ENCODE measurements at regions not wholly inside any gene's neighbourhood (a gene's known extent, or its start where the extent isn't known, plus 50 kb on each side); places are given as distances from the start of the nearest gene placed in this dataset.

DNA sequence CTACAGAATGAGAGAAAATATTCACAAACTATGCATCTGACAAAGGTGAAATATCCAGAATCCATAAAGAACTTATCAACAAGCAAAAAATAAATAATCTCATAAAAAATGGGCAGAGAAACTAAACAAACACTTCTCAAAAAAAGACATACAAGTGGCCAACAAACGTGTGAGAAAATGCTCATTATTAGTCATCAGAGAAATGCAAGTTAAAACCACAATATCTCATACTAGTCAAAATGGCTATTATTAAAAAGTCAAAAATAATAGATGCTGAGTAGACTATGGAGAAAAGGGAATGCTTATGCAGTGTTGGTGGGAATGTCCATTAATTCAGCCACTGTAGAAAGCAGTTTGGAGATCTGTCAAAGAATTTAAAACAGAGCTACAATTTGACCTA is 533.3 kb downstream of the TMA16 start:
- no peaks in the 10 kb centered on the region for H3K27me3 Mint-ChIP-seq (ENCODE audit: low read depth, poor library complexity)
- DNase-seq, result no peak
- H3K4me3 Mint-ChIP-seq, result no peak overlapping the region
- H3K9me3 Mint-ChIP-seq, result peaks cover 29% of the 10 kb centered on the region
- no peaks in the 10 kb centered on the region for H3K36me3 Mint-ChIP-seq (ENCODE audit: low read depth)
- TF ChIP-seq, protein P1, sequence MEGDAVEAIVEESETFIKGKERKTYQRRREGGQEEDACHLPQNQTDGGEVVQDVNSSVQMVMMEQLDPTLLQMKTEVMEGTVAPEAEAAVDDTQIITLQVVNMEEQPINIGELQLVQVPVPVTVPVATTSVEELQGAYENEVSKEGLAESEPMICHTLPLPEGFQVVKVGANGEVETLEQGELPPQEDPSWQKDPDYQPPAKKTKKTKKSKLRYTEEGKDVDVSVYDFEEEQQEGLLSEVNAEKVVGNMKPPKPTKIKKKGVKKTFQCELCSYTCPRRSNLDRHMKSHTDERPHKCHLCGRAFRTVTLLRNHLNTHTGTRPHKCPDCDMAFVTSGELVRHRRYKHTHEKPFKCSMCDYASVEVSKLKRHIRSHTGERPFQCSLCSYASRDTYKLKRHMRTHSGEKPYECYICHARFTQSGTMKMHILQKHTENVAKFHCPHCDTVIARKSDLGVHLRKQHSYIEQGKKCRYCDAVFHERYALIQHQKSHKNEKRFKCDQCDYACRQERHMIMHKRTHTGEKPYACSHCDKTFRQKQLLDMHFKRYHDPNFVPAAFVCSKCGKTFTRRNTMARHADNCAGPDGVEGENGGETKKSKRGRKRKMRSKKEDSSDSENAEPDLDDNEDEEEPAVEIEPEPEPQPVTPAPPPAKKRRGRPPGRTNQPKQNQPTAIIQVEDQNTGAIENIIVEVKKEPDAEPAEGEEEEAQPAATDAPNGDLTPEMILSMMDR (IDR thresholded peaks at IDR 0.05), result no peak
- no peak overlapping the region for H3K27ac Mint-ChIP-seq
- no peaks in the 10 kb centered on the region for H3K4me1 Mint-ChIP-seq

DNA sequence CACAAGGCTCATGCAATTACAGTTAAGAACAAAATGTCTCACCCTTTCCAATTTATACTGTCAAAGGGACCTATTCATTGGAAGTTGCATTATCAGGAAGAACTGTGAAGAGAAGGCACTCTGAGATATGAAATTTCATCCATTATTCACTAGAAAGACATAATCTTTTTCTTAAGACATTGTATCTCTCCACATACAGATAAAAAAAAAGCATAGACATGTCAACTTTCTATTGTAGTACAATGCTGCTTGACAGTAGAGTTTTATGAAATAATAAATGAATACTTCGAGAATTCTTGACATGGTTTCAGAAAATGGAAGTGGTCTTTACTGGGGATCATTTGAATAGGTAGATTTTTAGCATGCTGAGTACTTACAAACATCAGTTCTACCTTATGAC is 545.0 kb downstream of the TMA16 start:
- TF ChIP-seq, protein P1 (IDR thresholded peaks at IDR 0.05), result no peak
- no peak overlapping the region for H3K27ac Mint-ChIP-seq
- H3K4me3 Mint-ChIP-seq, result no peak overlapping the region
- H3K36me3 Mint-ChIP-seq (ENCODE audit: low read depth), result no peaks in the 10 kb centered on the region
- peaks cover 23% of the 10 kb centered on the region for H3K9me3 Mint-ChIP-seq
- H3K27me3 Mint-ChIP-seq (ENCODE audit: low read depth, poor library complexity), result peaks cover 2% of the 10 kb centered on the region
- no peaks in the 10 kb centered on the region for H3K4me1 Mint-ChIP-seq
- no peak for DNase-seq

DNA sequence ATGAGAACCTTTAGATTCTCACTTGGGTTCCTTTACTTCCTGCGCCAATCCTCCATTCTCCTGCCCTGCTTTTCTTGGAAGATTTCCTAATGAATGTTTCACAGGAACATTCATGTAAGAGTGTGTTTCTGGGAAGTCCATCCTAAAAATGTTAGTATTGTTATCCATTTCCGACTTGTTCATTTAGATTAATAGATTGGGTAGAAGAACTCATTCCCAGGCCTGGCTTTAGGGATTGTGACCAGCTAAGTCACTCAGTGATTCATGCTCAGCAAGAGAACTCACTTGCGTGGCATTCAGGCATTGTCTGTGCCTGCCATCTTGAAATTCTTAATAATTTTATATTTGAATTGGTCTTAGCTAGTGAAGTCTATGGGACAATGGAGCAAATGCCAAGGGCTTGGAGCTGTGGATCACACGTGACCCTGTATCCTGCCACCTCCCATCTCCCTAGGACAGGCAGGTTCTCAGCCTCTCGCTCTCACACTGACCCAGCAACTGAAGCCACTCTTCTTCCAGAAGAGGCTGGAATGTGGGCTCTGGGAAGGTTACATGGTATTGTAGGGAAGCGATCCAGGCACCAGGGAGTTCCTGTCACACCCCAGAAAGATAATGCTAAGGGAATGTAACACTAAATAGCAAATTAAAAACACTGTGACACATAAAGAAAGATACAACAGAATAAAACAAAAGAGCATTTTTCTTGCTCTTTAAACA is 562.1 kb downstream of the TMA16 start:
- Mint-ChIP-seq H3K4me1 (no peaks in the 10 kb centered on the region), H3K27ac (no peak overlapping the region), H3K4me3 (no peak overlapping the region), H3K27me3 (ENCODE audit: low read depth, poor library complexity) (no peaks in the 10 kb centered on the region), H3K36me3 (ENCODE audit: low read depth) (no peaks in the 10 kb centered on the region), H3K9me3 (no peaks in the 10 kb centered on the region)
- DNase-seq, result no peak
- TF ChIP-seq, protein P1 (IDR thresholded peaks at IDR 0.05), result no peak

DNA sequence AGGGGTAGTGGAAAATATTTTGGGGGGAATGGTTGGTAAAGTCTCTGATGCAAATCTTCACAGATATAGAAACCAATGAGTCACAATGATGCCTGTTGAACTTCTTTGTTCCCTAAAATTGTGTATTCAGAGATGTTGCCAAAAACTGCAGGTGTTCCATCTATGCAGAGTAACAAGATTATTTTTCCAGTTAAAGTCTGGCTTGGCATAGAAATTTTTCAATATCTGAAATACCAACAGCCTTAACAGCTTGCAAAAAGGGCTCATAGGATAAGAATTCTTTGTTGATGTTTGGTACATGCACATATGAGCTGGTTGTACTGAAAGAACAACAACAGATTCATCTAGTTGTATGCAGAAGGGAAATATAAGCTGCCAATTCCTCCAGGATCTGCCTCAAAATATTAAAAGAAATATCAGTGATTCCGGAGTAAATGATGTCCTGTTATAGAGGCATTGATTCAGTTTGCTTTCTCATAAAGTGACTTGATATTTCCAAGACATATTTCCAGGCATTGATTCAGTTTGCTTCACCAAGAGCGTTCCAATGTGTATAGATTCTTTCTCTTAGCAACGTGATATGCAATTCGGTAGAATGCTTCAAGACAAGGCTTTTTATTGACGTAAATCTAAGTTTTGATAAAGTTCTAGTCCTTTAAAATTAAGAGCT is 564.4 kb downstream of the TMA16 start:
- TF ChIP-seq, protein P1 (IDR thresholded peaks at IDR 0.05), result no peak
- DNase-seq, result no peak
- H3K4me1 Mint-ChIP-seq, result no peaks in the 10 kb centered on the region

DNA sequence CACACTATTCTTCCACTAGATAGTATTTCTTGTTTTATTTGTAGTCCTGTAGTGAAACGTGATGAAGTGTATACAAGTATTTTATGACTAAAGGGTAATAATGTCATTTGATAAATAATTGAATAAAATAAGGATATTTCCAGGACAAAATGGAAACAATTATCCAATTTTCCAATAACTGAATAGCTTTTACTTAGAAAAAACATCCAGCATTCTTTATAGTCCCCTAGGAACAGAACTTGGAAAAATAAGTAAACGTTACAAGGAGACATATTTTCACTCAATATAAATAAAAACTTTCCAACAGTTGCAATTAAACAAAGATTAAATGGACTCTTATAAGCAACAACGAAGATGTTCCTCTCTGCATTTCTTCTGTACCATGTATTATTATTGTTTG is 566.0 kb downstream of the TMA16 start:
- TF ChIP-seq, protein P1 (IDR thresholded peaks at IDR 0.05), result no peak
- no peaks in the 10 kb centered on the region for H3K36me3 Mint-ChIP-seq (ENCODE audit: low read depth)
- H3K4me1 Mint-ChIP-seq, result no peaks in the 10 kb centered on the region
- H3K27me3 Mint-ChIP-seq (ENCODE audit: low read depth, poor library complexity), result no peaks in the 10 kb centered on the region
- no peak overlapping the region for H3K4me3 Mint-ChIP-seq
- no peak overlapping the region for H3K27ac Mint-ChIP-seq
- DNase-seq, result no peak
- H3K9me3 Mint-ChIP-seq, result peaks cover 9% of the 10 kb centered on the region

More for the DNA sequence above, 564.4 kb downstream of the TMA16 start:
- Mint-ChIP-seq H3K27ac (no peak overlapping the region), H3K9me3 (peaks cover 3% of the 10 kb centered on the region), H3K27me3 (ENCODE audit: low read depth, poor library complexity) (no peaks in the 10 kb centered on the region), H3K36me3 (ENCODE audit: low read depth) (no peaks in the 10 kb centered on the region), H3K4me3 (no peak overlapping the region)

DNA sequence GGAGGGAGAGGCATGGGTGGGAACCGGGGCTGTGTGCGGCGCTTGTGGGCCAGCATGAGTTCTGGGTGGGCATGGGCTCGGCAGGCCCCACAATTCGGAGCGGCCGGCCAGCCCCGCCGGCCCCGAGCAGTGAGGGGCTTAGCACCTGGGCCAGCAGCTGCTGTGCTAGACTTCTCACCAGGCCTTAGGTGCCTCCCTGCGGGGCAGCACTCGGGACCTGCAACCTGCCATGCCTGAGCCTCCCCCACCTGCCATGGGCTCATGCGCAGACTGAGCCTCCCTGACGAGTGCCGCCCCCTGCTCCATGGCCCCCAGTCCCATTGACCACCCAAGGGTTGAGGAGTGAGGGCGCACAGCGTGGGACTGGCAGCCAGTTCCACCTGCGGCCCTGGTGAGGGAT is 573.9 kb downstream of the TMA16 start:
- no peak overlapping the region for H3K27ac Mint-ChIP-seq
- H3K27me3 Mint-ChIP-seq (ENCODE audit: low read depth, poor library complexity), result peaks cover 4% of the 10 kb centered on the region
- no peak for DNase-seq
- TF ChIP-seq, protein P1 (IDR thresholded peaks at IDR 0.05), result no peak
- H3K4me3 Mint-ChIP-seq, result no peak overlapping the region
- H3K9me3 Mint-ChIP-seq, result peaks cover 40% of the 10 kb centered on the region
- no peaks in the 10 kb centered on the region for H3K36me3 Mint-ChIP-seq (ENCODE audit: low read depth)
- H3K4me1 Mint-ChIP-seq, result no peaks in the 10 kb centered on the region

All from nephron progenitor cell (in vitro differentiated cells).